ENCODE measurements at regions not wholly inside any gene's neighbourhood (a gene's known extent, or its start where the extent isn't known, plus 50 kb on each side); places are given as distances from the start of the nearest gene placed in this dataset.

GRCh38 chr17:77316651-77317050, 175.9 kb downstream of the SEC14L1 start:
- no peak for TF ChIP-seq EP300 (IDR thresholded peaks at IDR 0.05; ENCODE audit: borderline replicate concordance)
- TF ChIP-seq ZBTB7A (IDR thresholded peaks at IDR 0.05; ENCODE audit: low read depth) = no peak
- no peak for TF ChIP-seq NFIC (IDR thresholded peaks at IDR 0.05)
- TF ChIP-seq, protein P1, sequence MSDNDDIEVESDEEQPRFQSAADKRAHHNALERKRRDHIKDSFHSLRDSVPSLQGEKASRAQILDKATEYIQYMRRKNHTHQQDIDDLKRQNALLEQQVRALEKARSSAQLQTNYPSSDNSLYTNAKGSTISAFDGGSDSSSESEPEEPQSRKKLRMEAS (IDR thresholded peaks at IDR 0.05) = no peak
- no peak for TF ChIP-seq CREB1 (IDR thresholded peaks at IDR 0.05; ENCODE audit: low read depth)

Measured in Ishikawa (cell line).